ENCODE measurements at regions not wholly inside any gene's neighbourhood (a gene's known extent, or its start where the extent isn't known, plus 50 kb on each side); places are given as distances from the start of the nearest gene placed in this dataset.

- TF ChIP-seq CTCF (IDR thresholded peaks at IDR 0.05) (no peak), POLR2A (IDR thresholded peaks at IDR 0.05) (no peak), EP300 (IDR thresholded peaks at IDR 0.05) (no peak)
Measured at GRCh38 chr4:136812100-136812880, 720.0 kb downstream of the PCDH18 start.
